ENCODE measurements at regions not wholly inside any gene's neighbourhood (a gene's known extent, or its start where the extent isn't known, plus 50 kb on each side); places are given as distances from the start of the nearest gene placed in this dataset.

DNA sequence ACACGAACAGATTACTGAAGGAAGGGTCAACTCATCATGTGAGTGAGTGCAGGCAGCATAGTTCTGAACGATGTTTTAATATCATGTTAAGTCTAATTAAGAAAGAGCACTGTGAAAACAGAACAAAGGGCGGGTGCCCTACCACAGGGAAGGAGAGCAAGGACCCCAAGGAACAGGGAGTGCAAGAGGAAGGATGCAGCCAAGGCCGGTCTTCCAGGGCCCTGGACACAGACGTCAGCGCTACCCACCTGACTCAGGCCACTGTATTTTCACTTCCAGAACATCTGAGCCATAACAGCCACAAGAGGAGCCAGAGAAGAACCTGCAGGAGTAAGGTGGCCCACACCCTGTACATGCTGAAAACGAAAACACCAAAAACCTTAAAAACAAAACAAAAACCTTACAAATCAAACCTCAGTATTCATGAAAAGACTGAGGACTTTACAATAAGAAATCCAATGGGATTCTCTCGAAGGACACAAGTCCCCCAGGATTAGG is 506.1 kb upstream of the AKR1E2 start:
- no peaks in the 10 kb centered on the region for H3K27me3 ChIP-seq (replicated peaks)
- H3K4me3 ChIP-seq = no peak overlapping the region
- no peak overlapping the region for H3K27ac ChIP-seq
- DNase-seq (ENCODE audit: low read depth in 1 of 2, low spot score in 2 of 2) = no peak
- H3K9me3 ChIP-seq (replicated peaks) = no peaks in the 10 kb centered on the region
- peaks cover 16% of the 10 kb centered on the region for H3K4me1 ChIP-seq (replicated peaks)
- no peaks in the 10 kb centered on the region for H3K36me3 ChIP-seq

- Histone ChIP-seq H3K4me1 (replicated peaks) (peaks cover 16% of the 10 kb centered on the region), H3K27me3 (replicated peaks) (no peaks in the 10 kb centered on the region), H3K9me3 (replicated peaks) (no peaks in the 10 kb centered on the region), H3K27ac (peak overlapping the region; percentile 4; the same call in 1 of the 2 replicates), H3K4me3 (no peak overlapping the region; the same call in 1 of the 2 replicates), H3K36me3 (no peaks in the 10 kb centered on the region)
- DNase-seq (ENCODE audit: low read depth in 1 of 2, low spot score in 2 of 2) = peak; percentile 59 to 75
Observed at GRCh38 chr10:4316161-4316810, 509.7 kb upstream of the AKR1E2 start.

- Histone ChIP-seq H3K27ac (no peak overlapping the region), H3K9me3 (replicated peaks) (no peaks in the 10 kb centered on the region), H3K4me1 (replicated peaks) (peaks cover 16% of the 10 kb centered on the region), H3K27me3 (replicated peaks) (no peaks in the 10 kb centered on the region), H3K36me3 (no peaks in the 10 kb centered on the region), H3K4me3 (no peak overlapping the region)
- DNase-seq (ENCODE audit: low read depth in 1 of 2, low spot score in 2 of 2) = no peak
Observed at GRCh38 chr10:4315551-4315950, 510.5 kb upstream of the AKR1E2 start.

GRCh38 chr10:4313051-4313450 is 513.0 kb upstream of the AKR1E2 start:
- Histone ChIP-seq H3K27ac (no peak overlapping the region), H3K9me3 (replicated peaks) (no peaks in the 10 kb centered on the region), H3K27me3 (replicated peaks) (no peaks in the 10 kb centered on the region), H3K4me1 (replicated peaks) (peaks cover 16% of the 10 kb centered on the region), H3K36me3 (no peaks in the 10 kb centered on the region), H3K4me3 (no peak overlapping the region)
- no peak for DNase-seq (ENCODE audit: low read depth in 1 of 2, low spot score in 2 of 2)

- Histone ChIP-seq H3K27ac (no peak overlapping the region), H3K27me3 (replicated peaks) (no peaks in the 10 kb centered on the region), H3K36me3 (no peaks in the 10 kb centered on the region), H3K9me3 (replicated peaks) (no peaks in the 10 kb centered on the region), H3K4me3 (no peak overlapping the region), H3K4me1 (replicated peaks) (peaks cover 16% of the 10 kb centered on the region)
- no peak for DNase-seq (ENCODE audit: low read depth in 1 of 2, low spot score in 2 of 2)
Observed at GRCh38 chr10:4312051-4312835, 513.8 kb upstream of the AKR1E2 start.

DNA sequence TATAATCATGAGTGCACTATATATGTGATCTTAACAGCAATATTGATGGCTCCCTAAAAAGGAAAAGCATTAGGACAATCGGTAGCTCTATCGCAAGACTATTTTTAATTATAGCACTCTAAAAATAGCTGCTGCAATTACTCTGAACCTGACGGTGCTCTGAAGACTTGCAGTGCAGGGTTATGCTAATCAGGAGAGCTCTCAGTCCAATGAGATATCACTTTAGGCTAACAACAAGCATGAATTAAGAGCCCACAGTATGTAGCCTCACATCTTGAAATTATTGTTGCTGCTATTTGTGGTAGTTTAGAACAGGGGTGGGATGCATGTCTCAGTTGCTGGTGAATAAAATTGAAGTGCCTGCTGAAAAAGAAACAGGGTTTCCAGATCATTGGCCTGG is 515.8 kb upstream of the AKR1E2 start:
- no peaks in the 10 kb centered on the region for H3K36me3 ChIP-seq
- H3K27ac ChIP-seq = no peak overlapping the region
- no peak overlapping the region for H3K4me3 ChIP-seq
- no peak for DNase-seq (ENCODE audit: low read depth in 1 of 2, low spot score in 2 of 2)
- no peaks in the 10 kb centered on the region for H3K9me3 ChIP-seq (replicated peaks)
- peaks cover under 1% of the 10 kb centered on the region; the same call in 1 of the 2 replicates for H3K4me1 ChIP-seq (replicated peaks)
- H3K27me3 ChIP-seq (replicated peaks) = no peaks in the 10 kb centered on the region

- no peaks in the 10 kb centered on the region for H3K36me3 ChIP-seq
Observed at GRCh38 chr10:4307910-4308309, 518.1 kb upstream of the AKR1E2 start.

DNA sequence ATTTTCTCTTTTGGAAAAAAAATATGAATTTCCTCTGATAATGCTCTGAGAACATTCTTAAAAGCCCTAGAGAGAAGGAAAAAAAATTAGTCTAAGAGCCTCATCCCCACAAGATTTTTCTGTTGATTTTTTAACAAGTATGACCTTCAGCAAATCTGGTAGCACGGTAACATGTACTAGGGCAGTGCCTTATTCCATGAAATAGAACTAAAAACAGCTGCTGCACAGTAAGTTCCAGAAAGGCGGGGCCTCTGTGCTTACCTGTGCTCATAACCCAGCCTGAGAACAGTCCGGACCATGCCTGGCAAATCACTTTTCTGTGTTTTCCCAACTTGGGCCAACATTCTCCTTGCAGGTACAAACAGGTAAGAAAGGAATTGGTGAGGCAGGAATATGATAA is 519.1 kb upstream of the AKR1E2 start:
- H3K9me3 ChIP-seq (replicated peaks) = no peaks in the 10 kb centered on the region
- no peaks in the 10 kb centered on the region for H3K27me3 ChIP-seq (replicated peaks)
- no peaks in the 10 kb centered on the region for H3K4me1 ChIP-seq (replicated peaks)
- H3K4me3 ChIP-seq = no peak overlapping the region
- no peak overlapping the region for H3K27ac ChIP-seq
- no peak for DNase-seq (ENCODE audit: low read depth in 1 of 2, low spot score in 2 of 2)
- no peaks in the 10 kb centered on the region for H3K36me3 ChIP-seq

More at GRCh38 chr10:4307910-4308309, 518.1 kb upstream of the AKR1E2 start:
- no peak for DNase-seq (ENCODE audit: low read depth in 1 of 2, low spot score in 2 of 2)
- H3K9me3 ChIP-seq (replicated peaks) = no peaks in the 10 kb centered on the region
- H3K27me3 ChIP-seq (replicated peaks) = no peaks in the 10 kb centered on the region
- no peak overlapping the region for H3K4me3 ChIP-seq
- no peak overlapping the region for H3K27ac ChIP-seq
- H3K4me1 ChIP-seq (replicated peaks) = no peaks in the 10 kb centered on the region

DNA sequence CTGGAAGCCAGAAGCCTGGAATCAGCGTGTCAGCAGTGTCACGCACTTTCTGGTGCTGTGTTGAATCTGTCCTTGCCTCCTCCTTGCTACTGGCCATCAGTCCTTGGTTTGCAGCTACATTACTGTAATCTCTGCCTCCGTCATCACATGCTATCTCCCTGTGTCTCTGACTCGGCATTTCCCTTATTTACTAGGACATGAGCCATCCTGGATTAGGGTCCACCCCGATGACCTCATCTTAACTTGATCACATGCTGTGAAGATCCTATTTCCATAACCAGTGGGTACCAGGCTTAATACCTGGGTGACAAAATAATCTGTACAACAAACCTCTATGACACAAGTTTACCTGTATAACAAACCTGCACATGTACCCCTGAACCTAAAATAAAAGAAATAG is 518.0 kb upstream of the KLF6 start:
- Histone ChIP-seq H3K27me3 (replicated peaks) (no peaks in the 10 kb centered on the region), H3K4me3 (no peak overlapping the region), H3K27ac (no peak overlapping the region), H3K36me3 (no peaks in the 10 kb centered on the region), H3K9me3 (replicated peaks) (no peaks in the 10 kb centered on the region), H3K4me1 (replicated peaks) (no peaks in the 10 kb centered on the region)
- no peak for DNase-seq (ENCODE audit: low read depth in 1 of 2, low spot score in 2 of 2)

DNA sequence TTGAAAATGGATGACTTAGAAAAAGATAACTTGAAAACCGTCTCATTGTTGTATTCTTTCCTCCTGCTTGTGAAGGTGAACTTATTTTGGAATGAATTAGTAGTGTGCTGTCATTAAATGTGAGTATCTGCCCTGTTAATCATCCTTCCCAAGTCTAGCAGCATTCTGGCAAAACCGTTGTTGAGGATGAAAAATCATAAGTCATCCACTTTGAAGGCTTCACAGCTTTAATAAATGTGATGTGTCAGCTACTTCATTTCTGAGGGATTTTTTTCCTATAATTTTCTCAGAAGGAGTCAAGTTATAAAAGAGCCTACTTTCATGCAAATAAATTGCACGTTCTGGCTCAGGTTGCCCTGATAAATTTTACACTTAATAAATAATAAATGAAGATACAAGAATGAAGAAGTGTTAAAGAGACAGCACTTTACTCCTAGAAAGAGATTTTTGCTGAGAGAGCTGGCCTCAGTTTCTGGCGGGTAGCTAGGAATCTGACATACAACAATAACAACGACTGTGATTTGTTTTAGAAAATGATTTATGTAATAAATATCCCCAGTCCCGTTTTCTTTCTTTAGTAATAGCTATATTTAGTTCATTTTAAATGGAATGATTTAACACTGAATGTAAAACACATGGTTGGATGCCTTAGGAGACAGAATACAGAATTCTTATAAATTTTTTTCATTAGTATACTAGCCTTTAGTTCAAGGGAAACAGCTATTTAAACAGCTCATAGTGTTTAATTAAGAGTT is 516.5 kb upstream of the KLF6 start:
- H3K27ac ChIP-seq = no peak overlapping the region
- H3K9me3 ChIP-seq (replicated peaks) = no peaks in the 10 kb centered on the region
- no peaks in the 10 kb centered on the region for H3K27me3 ChIP-seq (replicated peaks)
- no peaks in the 10 kb centered on the region for H3K4me1 ChIP-seq (replicated peaks)
- no peak for DNase-seq (ENCODE audit: low read depth in 1 of 2, low spot score in 2 of 2)
- no peaks in the 10 kb centered on the region for H3K36me3 ChIP-seq
- no peak overlapping the region for H3K4me3 ChIP-seq

DNA sequence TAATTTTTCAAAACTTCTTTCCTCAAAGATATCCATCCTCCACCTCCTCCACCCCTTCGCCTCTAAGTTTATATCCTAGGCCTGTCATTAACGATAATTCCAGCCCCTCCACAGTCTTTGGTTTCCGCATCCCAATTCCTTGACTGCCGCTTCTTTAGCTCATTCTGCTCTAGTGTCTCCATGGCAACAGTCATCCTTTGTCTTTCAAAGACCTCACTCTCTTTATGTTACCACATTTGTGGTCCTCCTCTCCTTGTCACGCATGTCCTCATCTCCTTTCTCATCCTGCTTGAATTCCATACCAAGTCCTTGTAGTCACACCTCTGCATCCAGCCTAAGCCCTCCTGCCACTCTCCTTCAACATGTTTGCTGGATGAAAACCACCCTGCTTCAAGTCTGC is 511.2 kb upstream of the KLF6 start:
- Histone ChIP-seq H3K36me3 (no peaks in the 10 kb centered on the region), H3K4me3 (no peak overlapping the region), H3K27me3 (replicated peaks) (no peaks in the 10 kb centered on the region), H3K4me1 (replicated peaks) (no peaks in the 10 kb centered on the region), H3K9me3 (replicated peaks) (no peaks in the 10 kb centered on the region), H3K27ac (no peak overlapping the region)
- DNase-seq (ENCODE audit: low read depth in 1 of 2, low spot score in 2 of 2) = no peak

GRCh38 chr10:4294996-4295792 is 510.2 kb upstream of the KLF6 start:
- Histone ChIP-seq H3K4me3 (no peak overlapping the region), H3K36me3 (no peaks in the 10 kb centered on the region), H3K9me3 (replicated peaks) (no peaks in the 10 kb centered on the region), H3K4me1 (replicated peaks) (no peaks in the 10 kb centered on the region), H3K27me3 (replicated peaks) (no peaks in the 10 kb centered on the region), H3K27ac (no peak overlapping the region)
- DNase-seq (ENCODE audit: low read depth in 1 of 2, low spot score in 2 of 2) = no peak

- no peak for DNase-seq (ENCODE audit: low read depth in 1 of 2, low spot score in 2 of 2)
- Histone ChIP-seq H3K9me3 (replicated peaks) (no peaks in the 10 kb centered on the region), H3K36me3 (no peaks in the 10 kb centered on the region), H3K4me3 (no peak overlapping the region), H3K27ac (no peak overlapping the region), H3K4me1 (replicated peaks) (no peaks in the 10 kb centered on the region), H3K27me3 (replicated peaks) (no peaks in the 10 kb centered on the region)
Observed at GRCh38 chr10:4294271-4294670, 509.3 kb upstream of the KLF6 start.
